GM19035 (cell line): ENCODE measurements at regions not wholly inside any gene's neighbourhood (a gene's known extent, or its start where the extent isn't known, plus 50 kb on each side); places are given as distances from the start of the nearest gene placed in this dataset.

ENCODE experiments used
- ATAC-seq: cut with Tn5 transposase; IDR thresholded peaks from one replicate; pipeline ENCODE4 v1.9.1; 2021; ENCODE audit not compliant: unreplicated experiment

DNA sequence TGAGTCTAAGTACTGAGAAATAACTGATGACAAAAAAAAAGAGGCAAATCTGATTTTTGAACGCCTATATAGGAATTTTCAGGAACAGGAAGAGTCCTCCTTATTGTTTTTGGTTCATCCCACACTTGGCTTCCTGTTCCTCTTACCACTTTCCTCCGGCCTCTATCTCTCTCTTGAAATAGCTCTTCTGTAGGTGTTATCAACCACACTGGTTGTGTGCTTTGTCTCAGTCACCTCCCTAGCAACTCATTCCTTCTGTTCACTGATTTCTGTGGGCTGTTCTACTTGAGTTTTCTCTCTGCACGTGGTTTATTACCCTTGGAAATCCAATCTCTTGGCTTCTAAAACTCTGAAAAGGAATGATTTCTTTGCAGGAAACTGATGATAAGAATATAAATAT lies 78.7 kb upstream of the C11orf87 start:
- no peak for ATAC-seq

DNA sequence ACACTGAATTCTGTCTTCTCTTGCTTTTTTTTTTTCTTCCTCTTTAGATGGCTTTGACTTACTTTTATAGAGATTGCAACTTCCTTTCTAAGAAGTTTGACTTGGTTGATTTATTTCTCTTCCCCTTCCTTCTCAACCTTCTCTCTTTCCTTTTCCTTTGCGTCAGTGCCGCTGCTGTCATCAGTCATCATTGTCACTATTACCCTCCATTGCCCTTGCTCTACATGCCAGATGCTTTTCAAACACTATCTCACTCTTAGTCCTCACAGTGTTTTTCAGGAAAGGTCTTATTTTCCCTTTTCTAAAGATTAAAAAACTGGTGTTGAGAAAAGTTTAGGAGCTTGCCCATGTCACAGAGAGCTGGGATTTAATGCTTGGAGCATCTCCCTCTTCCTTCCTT lies 74.7 kb upstream of the C11orf87 start:
- ATAC-seq = no peak

DNA sequence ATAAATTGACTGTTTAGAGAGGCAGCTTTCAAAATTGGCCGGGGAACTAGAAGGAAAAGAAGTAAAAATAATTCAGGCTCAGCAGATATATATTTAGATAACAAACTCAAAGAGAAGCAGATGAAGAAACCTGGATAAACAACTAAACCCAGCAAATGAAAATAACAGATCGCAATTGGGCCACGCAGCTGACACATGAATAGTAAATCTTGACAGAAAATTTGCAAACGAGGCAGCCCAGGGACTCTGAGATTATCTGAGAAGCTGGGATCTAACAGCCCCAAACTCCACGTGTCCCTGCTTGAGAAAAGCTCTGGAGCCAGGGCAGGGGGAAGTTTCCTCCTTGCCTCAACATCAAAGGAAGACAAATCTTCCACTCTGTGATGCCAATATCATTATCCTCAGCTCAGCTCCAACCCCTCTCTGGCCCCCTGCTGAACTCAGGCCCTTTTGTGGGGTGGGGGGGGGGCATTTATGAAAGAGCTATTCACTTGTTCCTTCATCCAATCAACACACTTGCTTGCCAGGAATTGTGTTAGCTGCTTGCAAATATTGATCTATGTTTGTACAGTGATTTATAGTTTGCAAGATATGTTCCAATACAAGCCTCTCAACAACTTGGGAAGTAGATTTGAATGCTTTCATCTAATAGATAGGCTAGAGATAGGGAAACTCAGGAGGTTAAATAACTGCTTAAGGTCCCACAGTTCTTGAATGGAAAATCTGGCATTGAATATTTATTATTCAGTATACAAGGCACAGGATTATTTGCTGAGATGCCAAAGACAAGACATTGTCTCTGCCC lies 72.5 kb upstream of the C11orf87 start:
- ATAC-seq = no peak

DNA sequence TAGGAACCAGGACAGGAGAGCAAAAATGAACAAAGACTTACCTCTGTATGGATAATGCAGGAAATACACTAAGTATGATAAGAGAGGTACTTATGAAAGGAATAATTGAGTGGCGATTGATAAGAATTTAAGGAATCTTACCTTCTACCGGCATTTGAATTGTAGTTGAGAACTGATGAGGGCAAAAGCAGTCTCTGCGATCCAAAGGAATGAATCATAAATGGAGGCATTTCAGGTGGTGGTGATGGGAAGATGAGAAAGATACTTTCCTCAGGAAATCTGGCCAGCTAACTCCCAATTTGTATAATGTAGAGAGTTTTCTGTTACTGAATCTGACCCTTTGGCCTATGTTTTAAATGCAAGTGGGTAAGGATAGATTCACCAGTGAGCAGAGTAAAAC lies 71.9 kb upstream of the C11orf87 start:
- ATAC-seq = no peak

DNA sequence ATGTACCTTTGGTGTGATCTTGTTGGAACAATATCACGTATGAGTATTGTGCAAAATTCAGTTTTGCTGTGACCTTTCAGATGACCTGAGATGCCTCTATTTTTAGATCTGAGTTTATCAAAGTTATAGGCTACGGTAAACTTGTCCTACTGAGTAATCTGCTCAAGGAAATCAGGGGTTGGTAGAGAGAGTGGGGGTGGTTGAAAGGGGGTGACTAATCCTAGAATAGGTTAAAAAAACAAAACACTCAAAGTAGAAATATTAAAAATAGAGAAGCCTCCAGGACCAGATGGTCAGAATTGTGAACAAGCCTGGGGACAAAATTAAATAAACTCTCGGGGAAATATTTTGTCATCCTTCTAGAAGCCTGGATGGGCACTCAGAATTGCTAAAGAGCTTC lies 59.9 kb upstream of the C11orf87 start:
- no peak for ATAC-seq

DNA sequence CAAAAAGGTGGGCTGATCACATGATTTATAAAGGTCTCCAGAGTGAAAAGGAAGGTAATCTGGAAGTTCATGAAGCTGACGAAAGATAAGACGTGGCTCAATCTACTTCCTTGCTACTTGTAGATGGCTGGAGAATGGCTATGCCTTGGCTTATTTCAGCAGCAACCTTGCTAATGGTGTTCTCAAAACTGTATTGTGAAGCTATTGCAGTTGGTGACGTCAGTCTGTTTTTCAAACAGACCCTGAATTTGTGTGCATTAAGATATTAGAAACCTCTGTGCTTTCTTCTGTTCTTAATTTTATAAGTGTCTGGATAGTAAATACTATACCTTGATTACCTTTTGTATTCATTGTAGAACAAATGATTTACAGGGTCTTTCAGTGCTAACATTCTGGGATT lies 58.3 kb upstream of the C11orf87 start:
- no peak for ATAC-seq

DNA sequence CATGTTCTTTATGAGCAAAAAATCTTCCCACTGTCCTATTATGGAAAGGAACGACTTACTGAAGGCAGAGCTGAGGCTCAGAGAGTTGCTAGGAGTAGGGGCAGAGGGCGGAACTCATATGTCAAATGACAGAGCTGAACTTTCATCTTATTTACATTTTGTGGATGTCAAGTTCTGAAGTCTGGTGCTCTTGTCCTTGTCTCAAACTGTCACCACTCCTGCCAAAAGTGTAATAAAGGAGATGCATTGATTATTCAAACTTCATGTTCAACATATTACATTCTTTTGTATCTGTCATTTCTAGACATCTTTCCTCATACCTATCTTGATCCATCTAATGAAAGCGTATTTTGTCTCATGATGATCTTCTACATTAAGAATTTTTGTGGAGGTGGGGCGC lies 57.1 kb upstream of the C11orf87 start:
- no peak for ATAC-seq

DNA sequence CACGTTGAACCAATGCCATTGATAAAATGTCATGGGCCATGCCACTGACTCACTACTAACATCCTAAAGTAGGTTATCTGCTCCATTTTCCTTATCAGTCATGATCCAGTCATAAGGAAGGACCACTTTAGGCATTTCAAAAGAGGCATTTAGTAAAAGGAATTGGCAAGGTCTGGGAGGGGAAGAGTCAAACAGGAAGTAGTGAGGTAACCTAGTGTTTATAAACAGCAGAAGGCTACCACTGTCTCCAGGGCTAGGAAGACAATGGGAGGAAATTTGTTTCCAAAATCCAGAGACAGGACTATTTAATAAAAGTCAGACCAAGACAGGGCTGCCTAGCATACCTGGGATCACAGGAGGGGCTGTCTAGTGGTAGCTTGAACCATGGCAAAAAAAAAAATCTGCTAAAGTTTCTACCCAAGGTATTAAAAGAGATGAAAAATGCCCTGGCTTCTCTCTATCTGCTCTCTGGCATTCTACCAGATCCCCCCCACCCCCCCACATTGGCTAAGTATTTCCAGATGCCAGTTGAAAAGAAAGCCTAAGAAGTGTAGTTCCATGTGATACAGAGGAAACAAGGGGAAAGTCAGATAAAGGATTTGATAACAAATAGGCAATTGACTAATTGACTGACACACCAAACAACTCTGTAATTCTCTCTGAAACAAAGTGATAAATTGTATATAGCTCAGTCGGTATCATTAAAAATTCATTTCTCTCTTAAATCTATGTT lies 50.4 kb upstream of the C11orf87 start:
- ATAC-seq = no peak
